NK-92 treated with Interleukin-12 subunit alpha and Interleukin-12 subunit beta, amount 100 ng/mL, for 24 hours (cell line): ENCODE measurements at regions not wholly inside any gene's neighbourhood (a gene's known extent, or its start where the extent isn't known, plus 50 kb on each side); places are given as distances from the start of the nearest gene placed in this dataset.

Experiments
- DNase-seq: peaks from one replicate; lab custom pipeline; 2025; lab: John Stamatoyannopoulos, UW

GRCh38 chr13:86731987-86732386, 932.8 kb upstream of the SLITRK6 start:
- DNase-seq = no peak

- DNase-seq = no peak
Measured at GRCh38 chr13:86737334-86737932, 933.7 kb upstream of the SLITRK5 start.

DNA sequence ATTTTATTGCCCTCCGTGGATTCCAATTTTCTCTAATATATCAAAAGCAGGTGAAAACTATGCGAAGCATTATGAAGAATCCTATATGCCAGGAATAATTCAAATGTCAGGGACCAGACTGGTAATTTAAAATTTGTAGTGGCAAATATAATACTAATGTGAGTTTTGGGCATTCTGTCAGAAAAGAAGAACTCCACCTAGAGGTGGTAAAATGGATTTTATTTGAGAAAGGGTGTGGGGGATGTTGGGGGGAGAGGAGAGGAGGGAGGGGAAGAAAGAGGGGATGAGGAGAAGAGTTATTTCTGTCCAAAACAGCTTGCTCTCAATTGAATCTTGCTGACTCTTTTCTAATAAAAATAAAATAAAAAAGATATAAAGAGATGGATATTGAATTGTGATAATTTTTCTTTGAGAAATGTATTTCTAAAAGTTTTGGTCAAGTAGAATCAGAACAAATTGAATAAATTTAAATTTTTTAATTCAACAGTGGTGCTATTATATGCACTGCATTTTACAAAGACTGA, 929.3 kb upstream of the SLITRK5 start:
- DNase-seq = no peak

DNA sequence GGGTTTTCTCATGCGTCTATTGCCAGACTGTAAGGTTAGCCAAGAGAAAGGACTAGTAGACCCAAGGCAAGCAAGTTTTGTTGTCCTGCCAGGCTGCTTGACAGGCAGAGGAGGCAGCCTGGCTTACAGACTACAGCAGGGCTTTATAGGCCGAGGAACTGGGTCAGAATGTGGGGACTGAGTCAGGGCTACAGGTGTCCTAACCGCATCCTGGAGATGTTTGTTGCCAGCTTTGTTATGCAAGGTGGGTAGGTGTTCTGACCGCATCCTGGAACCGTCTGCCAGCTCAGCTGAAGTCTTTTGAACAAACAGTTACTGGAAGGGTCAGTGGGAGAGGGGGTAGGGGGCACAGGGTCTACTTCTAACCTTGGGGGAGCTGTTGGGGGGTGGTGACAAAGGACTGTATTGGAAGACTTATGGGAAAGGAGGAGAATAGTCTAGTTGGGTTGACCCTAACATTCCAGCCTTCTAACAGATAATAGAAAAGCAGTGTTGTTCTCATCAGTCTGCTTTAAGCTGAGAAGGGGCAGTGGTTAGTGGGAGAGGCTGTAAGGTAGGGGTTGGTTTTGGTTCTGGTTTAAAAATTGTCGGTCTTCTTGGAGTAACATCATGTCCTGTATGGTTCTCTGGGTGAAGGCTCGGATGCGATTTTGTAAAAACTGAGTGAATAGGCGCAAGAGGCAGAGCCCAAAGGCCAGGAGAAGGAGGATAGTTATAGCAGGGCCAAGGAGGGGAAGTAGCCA, 913.8 kb upstream of the SLITRK5 start:
- DNase-seq = peak; percentile 82

GRCh38 chr13:86758116-86758515, 913.1 kb upstream of the SLITRK5 start:
- no peak for DNase-seq

- DNase-seq = no peak
Measured at GRCh38 chr13:86760620-86761019, 910.6 kb upstream of the SLITRK5 start.

- DNase-seq = peak; percentile 13
Measured at GRCh38 chr13:86765462-86765861, 905.7 kb upstream of the SLITRK5 start.

- no peak for DNase-seq
Measured at GRCh38 chr13:86788616-86789015, 882.6 kb upstream of the SLITRK5 start.

DNA sequence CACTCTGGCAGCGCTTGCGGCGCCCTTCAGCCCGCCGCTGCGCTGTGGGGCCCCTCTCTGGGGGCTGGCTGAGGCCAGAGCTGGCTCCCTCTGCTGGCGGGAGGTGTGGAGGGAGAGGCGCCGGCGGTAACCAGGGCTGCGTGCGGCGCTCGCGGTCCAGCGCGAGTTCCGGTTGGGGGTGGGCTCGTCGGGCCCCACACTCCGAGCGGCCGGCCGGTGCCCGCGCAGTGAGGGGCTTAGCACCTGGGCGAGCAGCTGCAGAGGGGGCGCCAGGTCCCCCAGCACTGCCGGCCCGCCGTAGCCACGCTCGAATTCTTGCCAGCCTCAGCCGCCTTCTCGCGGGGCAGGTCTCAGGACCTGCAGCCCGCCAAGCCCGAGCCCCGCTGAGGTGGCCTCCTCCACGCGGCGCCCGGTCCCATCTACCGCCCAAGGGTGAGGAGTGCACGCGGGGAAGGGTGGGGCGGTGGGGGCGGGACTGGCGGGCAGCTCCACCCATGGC, 879.0 kb upstream of the SLITRK5 start:
- no peak for DNase-seq

GRCh38 chr13:86795858-86796257, 875.3 kb upstream of the SLITRK5 start:
- no peak for DNase-seq

DNA sequence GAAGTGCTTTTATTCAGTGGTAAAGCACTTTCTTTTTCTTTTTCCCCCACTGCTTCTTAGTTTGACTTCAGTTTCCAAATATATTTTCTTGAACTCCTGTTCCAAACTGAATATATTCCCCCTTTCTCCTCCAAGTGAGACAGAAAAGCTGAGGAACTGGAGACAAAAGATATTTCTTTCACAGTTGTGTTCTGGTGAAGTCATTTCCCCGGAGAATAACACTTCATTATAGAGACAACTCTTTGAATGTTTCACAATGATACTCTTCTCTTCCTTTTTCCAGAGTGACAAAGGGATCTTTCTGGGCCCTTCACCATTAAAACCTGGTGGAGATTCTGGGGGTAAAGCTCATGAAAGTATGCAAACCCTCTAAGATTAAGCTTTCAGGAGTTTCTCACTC, 860.8 kb upstream of the SLITRK5 start:
- no peak for DNase-seq

- DNase-seq = no peak
Measured at GRCh38 chr13:86813198-86813597, 858.0 kb upstream of the SLITRK5 start.

DNA sequence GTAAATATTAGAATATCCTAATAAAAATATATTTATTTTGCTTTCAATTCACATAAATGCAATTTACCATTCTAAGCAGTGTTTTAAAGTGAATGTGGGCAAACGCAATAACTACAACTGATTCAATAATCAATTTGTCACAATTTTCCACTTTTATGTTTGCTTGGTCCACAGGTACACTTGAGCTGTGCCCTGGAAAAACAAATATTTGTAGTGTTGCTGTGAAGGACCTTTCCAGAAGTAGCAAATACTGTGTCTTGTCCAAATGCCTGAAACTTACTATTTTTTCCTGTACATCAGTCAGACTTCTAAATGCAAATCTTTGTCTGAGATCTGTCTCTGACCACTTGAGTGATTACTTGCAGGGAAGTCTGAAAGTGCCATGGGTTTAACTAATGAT, 845.8 kb upstream of the SLITRK5 start:
- no peak for DNase-seq

DNA sequence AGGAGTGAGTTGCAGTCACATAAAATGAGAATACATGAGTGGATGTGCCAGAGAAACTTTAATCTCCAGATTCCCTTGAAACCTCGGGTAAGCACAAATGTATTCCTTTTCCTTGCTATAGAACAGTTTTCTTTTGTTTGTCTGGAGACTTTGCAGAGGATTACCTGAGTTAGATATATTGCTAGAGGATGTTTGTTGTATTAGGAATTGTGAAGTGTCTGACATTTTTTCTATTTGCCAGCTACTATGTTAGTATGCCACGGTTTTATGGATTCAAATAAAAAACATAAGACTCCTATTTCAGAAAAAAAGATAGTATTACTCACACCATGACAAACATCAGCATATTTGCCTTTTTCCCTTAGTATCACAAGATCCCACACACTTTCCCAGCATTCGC, 844.9 kb upstream of the SLITRK5 start:
- no peak for DNase-seq

GRCh38 chr13:86830046-86830445, 841.1 kb upstream of the SLITRK5 start:
- no peak for DNase-seq

DNA sequence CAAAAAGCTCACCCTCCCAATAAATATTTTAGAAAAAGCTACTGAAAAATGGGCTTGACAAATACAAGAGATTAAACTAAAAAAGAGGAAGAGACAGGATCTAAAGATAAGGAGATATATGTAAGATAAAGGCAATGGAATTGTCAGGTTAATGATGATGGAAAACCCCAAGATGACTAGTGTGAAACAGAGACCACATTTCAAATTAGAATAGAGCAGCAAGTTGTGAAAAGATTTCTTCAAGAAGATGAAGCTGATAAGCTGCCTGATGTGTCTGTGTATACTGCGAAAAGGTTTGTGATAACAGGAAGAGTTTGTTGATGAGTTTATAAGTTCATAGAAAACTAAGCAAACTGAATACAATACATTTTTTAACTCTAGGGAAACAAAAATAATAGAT, 840.1 kb upstream of the SLITRK5 start:
- DNase-seq = no peak

DNA sequence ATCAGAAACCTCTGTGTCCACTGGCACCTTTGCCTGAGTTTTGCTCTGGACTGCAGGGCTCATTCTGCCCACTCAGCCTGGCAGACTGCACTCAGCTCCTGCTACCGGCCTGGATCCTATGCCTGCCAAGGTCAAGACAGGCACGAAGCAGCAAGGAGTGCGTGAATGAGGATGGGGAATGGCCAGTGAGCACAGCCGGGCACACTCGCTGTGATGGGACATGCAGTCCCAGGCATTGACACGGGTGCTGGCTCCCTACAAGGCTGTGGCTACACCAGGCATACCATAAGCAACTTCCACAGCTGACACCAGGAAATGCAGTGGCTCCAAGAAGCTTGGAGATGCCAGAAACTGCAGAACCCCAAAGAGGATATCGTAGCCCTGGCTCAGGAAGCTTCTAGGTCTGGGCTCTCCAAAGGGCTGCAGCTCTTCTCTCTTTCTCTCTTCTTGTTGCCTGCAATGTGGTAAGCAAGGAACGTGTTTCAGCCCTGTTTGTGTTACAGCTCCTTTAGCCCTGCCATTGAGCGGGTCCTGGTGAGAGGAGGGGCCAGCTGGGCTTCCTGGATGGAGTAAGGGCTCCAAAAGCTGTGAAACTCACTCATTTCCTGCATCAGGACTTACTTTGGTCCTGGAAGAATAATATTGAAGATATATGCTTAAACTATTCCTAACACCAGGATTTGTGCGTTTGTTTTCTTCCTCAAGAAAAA, 832.6 kb upstream of the SLITRK5 start:
- DNase-seq = no peak

- no peak for DNase-seq
Measured at GRCh38 chr13:86839221-86839620, 832.0 kb upstream of the SLITRK5 start.

DNA sequence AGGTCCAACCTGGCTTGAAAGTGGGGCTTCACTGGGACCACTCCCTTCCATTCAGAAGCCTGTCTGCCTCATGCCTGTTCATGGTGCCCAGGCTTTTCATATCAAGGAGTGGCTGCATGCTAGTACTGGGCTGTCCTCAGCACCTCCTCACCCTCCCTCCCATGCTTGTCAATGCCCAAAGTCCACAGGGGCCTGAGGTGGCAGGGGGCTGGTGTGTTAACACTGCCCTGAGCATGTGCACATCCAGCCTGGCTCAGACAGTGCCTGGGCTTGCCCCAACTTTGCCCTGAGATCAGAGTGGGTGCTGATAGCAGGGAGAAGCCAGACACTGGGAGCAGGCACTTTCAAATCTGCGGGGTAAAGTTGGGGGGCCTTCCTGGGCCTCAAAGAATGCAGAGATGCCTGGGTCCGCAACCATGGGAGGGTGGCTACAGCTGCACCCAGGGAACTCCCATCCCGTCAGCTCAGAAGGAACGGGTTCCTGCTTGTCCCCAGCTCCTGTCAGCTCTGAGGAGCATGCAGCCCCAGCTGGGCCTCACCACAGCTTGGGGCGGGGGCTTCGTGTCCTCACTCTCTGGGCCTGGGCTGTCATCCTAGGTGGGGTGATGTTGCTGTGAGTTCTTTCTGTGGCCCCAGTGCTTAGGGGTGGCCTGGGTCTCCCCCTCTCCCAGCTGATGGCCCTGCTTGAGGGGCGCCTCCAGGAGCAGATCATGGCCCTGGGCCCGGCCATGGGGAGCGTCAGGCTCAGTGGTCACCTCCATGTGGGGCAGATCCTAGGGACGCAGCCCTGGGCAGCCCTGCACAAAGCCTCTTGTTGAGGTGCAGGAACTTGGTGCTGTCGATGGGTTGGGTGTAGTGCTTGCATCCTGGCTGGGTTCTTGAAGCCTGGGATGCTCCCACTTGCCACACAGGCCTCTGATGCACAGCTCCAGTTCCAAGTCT, 830.6 kb upstream of the SLITRK5 start:
- no peak for DNase-seq

DNA sequence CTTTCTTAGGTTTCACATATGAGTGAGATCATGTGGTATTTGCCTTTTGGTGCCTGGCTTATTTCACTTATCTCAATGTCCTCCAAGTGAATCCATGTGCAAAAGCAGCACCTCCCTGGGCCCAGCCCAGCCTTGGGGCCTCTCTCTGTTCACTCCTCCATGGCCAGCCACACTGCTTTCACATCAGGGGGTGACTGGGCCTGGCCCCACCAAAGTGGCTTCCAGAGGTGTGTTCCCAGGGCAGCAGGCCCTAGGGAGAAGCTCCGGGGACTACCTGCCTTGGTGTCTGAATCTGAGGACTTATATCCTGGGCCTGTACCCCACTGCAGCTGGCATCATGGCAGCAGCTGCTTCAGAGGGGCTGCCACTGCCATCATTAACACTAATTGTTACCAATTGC, 829.9 kb upstream of the SLITRK5 start:
- DNase-seq = no peak

DNA sequence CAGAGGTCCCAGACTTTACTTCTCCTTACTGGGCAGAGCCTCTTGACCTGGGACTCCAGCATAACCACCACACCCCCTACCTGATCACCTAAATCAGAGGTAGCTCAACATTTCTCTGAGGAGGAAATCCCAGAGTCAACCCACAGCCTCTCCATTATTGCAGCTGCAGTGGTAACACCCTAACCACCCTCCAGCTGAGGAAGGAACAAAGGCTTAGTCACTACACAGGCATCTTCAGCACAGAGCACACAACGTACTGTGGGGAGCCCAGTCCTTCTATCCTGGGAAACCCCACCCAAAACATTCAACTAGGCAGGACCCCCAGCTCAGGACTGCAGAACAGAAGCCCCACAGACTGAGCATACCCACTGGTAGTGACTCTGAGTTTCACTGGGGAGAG, 824.7 kb upstream of the SLITRK5 start:
- DNase-seq = no peak

DNA sequence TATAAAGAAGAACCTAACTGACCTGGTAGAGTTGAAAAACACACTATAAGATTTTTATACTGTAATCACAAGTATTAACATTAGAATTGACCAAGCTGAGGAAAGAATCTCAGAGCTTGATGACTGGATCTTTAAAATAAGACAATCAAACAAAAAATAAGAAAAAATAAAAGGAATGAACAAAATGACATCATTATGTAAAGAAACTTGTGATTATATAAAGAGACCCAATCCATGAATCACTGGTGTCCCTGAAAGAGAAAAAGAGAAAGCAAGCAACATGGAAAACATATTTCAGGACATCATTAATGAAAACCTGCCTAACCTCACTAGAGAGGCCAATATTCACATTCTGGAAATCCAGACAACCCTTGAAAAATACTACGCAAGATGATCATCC, 822.5 kb upstream of the SLITRK5 start:
- no peak for DNase-seq
